NCI-H1694 treated with DMSO at 0.1 percent for 48 hours (cell line): ENCODE measurements at regions not wholly inside any gene's neighbourhood (a gene's known extent, or its start where the extent isn't known, plus 50 kb on each side); places are given as distances from the start of the nearest gene placed in this dataset.
"Not testable (repeated sequence)": the region's sequence is repeated elsewhere in the genome, so short reads cannot be mapped to it uniquely, and the experiment has no call there.

Experiments
- DNase-seq: peaks from one replicate; lab custom pipeline; 2025; lab: John Stamatoyannopoulos, UW

DNA sequence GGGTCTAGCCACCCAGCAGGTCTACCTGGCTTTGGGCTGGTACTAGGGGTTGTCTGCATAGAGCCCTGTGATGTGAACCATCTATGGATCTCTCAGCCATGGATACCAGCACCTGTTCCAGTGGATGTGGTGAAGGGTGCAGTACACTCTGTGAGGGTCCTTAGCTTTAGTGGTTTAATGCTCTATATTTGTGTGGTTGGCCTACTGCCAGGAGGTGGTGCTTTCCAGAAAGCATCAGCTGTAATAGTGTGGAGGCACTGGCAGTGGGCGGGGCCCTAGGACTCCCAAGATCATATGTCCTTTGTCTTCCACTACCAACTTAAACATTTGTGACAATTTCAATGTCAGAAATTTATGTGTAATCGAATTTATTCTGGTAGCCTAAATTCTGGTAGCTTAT is 1065.1 kb downstream of the RPIA start:
- not testable (repeated sequence) for DNase-seq

GRCh38 chr2:89758332-89759026 is 1067.0 kb downstream of the RPIA start:
- DNase-seq = not testable (repeated sequence)

- not testable (repeated sequence) for DNase-seq
Observed at GRCh38 chr2:89760762-89761161, 1069.3 kb downstream of the RPIA start.

DNA sequence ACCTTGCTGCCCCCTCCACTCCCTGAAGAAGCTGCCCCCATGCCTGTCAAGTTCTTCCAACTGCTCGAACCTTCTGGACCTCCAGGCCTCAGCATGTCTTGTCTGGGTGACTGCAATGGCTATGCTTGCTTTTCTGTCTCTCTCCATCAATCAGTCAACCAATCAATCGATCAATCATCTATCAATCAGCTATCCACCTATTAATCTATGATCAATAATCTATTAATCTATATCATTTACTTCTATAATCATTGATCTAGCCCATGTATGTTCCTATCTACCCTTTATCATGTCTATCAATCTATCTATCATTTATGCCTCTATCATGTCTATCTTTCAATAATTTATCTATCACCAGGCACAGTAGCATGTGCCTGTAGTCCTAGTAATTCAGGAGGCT is 1069.7 kb downstream of the RPIA start:
- DNase-seq = not testable (repeated sequence)

GRCh38 chr2:89761863-89762262 is 1070.4 kb downstream of the RPIA start:
- DNase-seq = not testable (repeated sequence)

- DNase-seq = not testable (repeated sequence)
Observed at GRCh38 chr2:89762461-89763253, 1071.2 kb downstream of the RPIA start.

GRCh38 chr2:89763254-89763580 is 1071.7 kb downstream of the RPIA start:
- DNase-seq = no peak

- no peak for DNase-seq
Observed at GRCh38 chr2:89763581-89764485, 1072.4 kb downstream of the RPIA start.

DNA sequence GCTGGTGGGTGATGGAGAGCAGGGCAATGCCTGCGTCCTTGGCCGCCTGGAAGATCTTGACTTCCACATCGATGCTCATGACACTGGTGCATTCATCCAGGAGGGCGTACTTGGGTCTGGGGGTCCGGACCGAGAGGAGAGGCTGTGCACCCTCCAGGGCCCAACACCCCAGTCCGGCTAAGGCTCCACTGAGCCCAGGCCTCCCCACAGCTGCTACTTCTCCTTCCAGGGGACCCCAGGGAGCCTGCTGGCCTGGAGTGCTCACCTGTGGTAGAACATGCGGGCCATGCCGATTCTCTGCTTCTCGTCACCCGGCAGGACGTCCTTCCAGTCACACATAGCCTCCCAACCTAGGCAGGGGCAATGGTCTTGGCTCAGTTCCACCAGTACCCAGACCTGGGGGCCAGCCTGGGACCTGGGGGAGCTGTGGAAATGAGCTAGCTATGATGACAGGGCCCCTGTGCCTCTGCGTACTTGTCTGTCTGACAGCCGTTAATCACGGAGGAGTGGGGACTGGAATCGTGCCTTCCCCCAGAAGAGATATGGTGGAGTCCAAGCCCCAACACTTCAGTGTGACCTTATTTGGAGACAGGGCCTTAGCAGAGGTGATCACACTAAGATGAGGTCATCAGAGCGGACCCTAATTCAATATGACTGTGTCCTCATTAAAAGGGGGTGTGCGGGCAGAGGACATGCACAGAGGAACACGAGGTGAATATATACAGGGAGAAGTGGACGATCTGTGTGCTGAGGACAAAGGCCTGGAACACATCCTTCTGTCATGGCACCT is 1073.3 kb downstream of the RPIA start:
- not testable (repeated sequence) for DNase-seq

DNA sequence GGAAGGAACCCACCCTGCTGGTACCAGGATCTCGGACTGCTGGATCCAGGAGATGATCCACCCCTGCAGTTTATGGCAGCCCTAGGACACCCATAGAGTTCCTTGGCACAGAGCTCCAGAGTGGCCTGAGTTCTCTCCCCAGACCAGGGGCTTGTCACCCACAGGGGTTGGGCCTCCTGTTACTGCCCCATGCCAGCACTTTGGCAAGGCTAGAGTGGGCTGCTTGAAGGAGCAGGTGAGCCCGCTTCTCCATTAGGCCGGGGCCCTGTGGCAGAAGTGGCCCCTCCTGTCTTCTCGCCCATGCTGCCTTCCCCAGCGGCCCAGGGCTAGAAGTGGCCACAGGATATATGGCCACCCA is 1073.9 kb downstream of the RPIA start:
- not testable (repeated sequence) for DNase-seq

GRCh38 chr2:89766141-89766990 is 1074.9 kb downstream of the RPIA start:
- DNase-seq = not testable (repeated sequence)

DNA sequence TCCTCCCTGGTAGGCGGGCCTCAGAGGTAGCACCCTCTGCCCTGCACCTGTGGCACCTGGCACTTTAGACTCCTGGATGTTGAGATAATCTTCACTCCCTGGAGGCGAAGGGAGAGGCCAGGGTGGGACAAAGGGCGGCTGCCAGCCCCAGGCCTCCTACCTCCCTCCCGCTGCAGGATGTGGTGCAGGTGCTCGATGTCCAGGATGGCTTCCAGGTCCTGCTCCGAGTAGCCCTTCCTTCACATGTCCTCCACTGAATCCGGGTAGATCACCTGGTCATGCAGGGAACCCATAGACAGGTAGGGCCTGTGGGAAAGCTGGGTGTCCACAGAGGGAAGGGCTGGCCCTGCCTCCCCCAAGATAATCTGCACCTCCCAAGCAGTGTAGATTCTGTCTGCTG is 1075.6 kb downstream of the RPIA start:
- DNase-seq = not testable (repeated sequence)

GRCh38 chr2:89767572-89768435 is 1076.3 kb downstream of the RPIA start:
- DNase-seq = no peak

- no peak for DNase-seq
Observed at GRCh38 chr2:89775885-89776284, 1084.4 kb downstream of the RPIA start.

DNA sequence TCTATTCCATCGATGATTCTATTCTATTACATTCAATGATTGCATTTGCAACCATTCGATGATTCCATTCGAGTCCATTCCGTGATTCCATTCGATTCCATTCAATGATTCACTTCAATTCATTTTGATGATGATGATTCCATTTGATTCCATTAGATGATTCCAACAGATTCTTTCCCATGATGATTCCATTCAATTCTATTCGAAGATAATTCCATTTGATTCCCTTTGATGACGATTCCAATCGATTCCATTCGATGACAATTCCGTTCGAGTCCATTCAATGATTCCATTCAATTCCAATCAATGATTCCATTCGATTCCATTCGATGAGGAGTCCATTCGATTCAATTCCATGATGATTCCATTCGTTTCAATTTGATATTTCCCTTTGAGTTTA is 1088.8 kb downstream of the RPIA start:
- no peak for DNase-seq

DNA sequence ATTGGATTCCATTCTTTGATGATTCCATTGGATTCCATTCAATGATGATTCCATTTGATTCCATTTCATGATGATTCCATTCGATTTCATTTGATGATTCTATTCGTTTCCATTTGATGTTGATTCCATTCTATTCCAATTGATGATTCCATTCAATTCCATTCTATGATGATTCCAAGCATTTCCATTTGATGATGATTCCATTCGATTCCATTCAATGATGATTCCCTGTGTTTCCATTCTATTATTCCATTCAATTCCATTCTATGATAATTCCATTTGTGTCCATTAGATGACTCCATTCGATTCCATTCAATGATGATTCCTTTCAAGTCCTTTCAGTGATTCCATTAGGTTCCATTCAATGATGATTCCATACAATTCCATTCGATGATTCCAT is 1090.5 kb downstream of the RPIA start:
- no peak for DNase-seq

- DNase-seq = no peak
Observed at GRCh38 chr2:89784960-89785359, 1093.5 kb downstream of the RPIA start.

DNA sequence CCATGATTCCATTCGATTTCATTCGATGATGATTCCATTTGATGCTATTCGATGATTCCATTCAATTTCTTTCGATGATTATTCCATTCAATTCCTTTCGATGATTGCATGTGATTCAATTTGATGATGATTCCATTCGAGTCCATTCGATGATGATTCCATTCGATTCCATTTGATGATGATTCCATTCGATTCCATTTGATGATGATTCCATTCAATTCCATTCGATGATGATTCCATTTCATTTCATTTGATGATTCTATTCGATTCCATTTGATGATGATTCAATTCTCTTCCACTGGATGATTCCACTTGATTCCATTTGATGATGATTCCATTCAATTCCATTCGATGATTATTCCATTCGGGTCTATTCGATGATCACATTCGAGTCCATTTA is 1094.1 kb downstream of the RPIA start:
- DNase-seq = not testable (repeated sequence)

- DNase-seq = not testable (repeated sequence)
Observed at GRCh38 chr2:89786642-89787041, 1095.2 kb downstream of the RPIA start.

- not testable (repeated sequence) for DNase-seq
Observed at GRCh38 chr2:89795530-89795929, 1104.1 kb downstream of the RPIA start.
